Activated CD4-positive, alpha-beta T cell treated with anti-CD3 and anti-CD28 coated beads, Interleukin-2, amount 10 ng/mL, durations not matched to agents 24 days and 14 days (primary cell): ENCODE measurements at regions not wholly inside any gene's neighbourhood (a gene's known extent, or its start where the extent isn't known, plus 50 kb on each side); places are given as distances from the start of the nearest gene placed in this dataset.
"Not testable (repeated sequence)": the region's sequence is repeated elsewhere in the genome, so short reads cannot be mapped to it uniquely, and the experiment has no call there.

Experiments used
- DNase-seq: peaks from one replicate; pipeline ENCODE4 v3.0.0; 2022
- H3K27ac Mint-ChIP-seq: one replicate; pipeline ENCODE4 v1.8.0; 2022; ENCODE audit warnings: mild to moderate bottlenecking, mixed read lengths
- H3K27me3 Mint-ChIP-seq: one replicate; pipeline ENCODE4 v1.8.0; 2022; ENCODE audit warnings: mixed read lengths
- H3K36me3 Mint-ChIP-seq: one replicate; pipeline ENCODE4 v1.8.0; 2022; ENCODE audit warnings: low read depth, mild to moderate bottlenecking, mixed read lengths
- H3K4me1 Mint-ChIP-seq: one replicate; pipeline ENCODE4 v1.8.0; 2021; ENCODE audit warnings: mixed read lengths
- H3K4me3 Mint-ChIP-seq: one replicate; pipeline ENCODE4 v1.8.0; 2022; ENCODE audit warnings: mild to moderate bottlenecking, moderate library complexity, mixed read lengths
- H3K9me3 Mint-ChIP-seq: one replicate; pipeline ENCODE4 v1.8.0; 2021; ENCODE audit warnings: mixed read lengths
- intact Hi-C: fragments of 100-400 bp; cut with micrococcal nuclease; formaldehyde crosslinking; loops from one replicate; pipeline ENCODE4 v1.15.1; 2023

- no peaks in the 10 kb centered on the region for H3K36me3 Mint-ChIP-seq
- DNase-seq = no peak
- no peaks in the 10 kb centered on the region for H3K27me3 Mint-ChIP-seq
- H3K27ac Mint-ChIP-seq = no peak overlapping the region
- H3K4me3 Mint-ChIP-seq = no peak overlapping the region
- H3K9me3 Mint-ChIP-seq = peaks cover 5% of the 10 kb centered on the region
- no peaks in the 10 kb centered on the region for H3K4me1 Mint-ChIP-seq
- intact Hi-C loops = no loop called here
Observed at GRCh38 chr18:30618567-30618966, 424.0 kb downstream of the DSC3 start.

GRCh38 chr18:30616414-30616813 is 426.1 kb downstream of the DSC3 start:
- no peak for DNase-seq
- H3K27ac Mint-ChIP-seq = no peak overlapping the region
- H3K27me3 Mint-ChIP-seq = no peaks in the 10 kb centered on the region
- peaks cover 5% of the 10 kb centered on the region for H3K9me3 Mint-ChIP-seq
- no peak overlapping the region for H3K4me3 Mint-ChIP-seq
- H3K4me1 Mint-ChIP-seq = no peaks in the 10 kb centered on the region
- H3K36me3 Mint-ChIP-seq = no peaks in the 10 kb centered on the region
- intact Hi-C loops = no loop called here

DNA sequence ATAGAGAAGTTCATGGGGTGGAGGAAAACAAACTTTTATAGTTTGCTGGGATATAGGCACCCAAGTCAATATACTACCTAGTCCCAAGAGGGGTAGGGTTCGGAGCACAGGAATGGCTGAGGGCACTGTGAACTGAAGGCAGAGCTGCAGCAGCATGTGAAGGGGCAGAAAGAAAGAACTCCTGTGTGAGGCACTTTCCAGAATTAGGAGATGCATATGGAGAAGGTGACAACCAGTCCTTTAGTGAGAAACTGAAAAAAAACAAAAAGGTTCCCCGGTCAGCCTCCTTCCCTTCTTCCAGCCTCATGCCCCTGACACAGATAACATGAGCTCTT is 429.1 kb downstream of the DSC3 start:
- DNase-seq = no peak
- Mint-ChIP-seq H3K27me3 (no peaks in the 10 kb centered on the region), H3K36me3 (no peaks in the 10 kb centered on the region), H3K9me3 (no peaks in the 10 kb centered on the region), H3K4me1 (no peaks in the 10 kb centered on the region), H3K27ac (no peak overlapping the region), H3K4me3 (no peak overlapping the region)
- intact Hi-C loops = no loop called here

GRCh38 chr18:30601541-30601940 is 441.0 kb downstream of the DSC3 start:
- Mint-ChIP-seq H3K4me3 (no peak overlapping the region), H3K36me3 (no peaks in the 10 kb centered on the region), H3K27me3 (no peaks in the 10 kb centered on the region), H3K4me1 (no peaks in the 10 kb centered on the region), H3K9me3 (peaks cover 4% of the 10 kb centered on the region), H3K27ac (no peak overlapping the region)
- intact Hi-C loops = no loop called here
- DNase-seq = no peak

- intact Hi-C loops = no loop called here
Observed at GRCh38 chr18:30597202-30597601, 445.3 kb downstream of the DSC3 start.

DNA sequence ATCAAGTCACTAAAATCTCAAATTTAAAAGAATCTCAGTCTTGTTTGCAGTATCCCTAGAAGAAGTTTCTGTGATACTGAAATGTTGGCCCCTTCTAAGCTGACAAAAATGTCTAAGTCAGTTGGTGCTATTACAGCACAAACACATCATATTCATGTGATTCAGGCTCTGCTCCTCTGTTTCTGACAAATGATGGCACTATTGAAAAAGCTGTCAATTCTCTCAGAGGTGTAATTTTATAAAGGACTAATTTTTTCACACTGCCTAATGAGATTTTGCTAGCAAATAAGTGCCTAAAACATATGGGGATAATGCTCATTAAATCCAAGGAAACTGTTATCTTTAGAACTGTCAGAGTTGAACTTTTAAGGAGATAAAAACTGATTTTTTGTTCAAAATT is 445.9 kb downstream of the DSC3 start:
- Mint-ChIP-seq H3K4me1 (no peaks in the 10 kb centered on the region), H3K27ac (no peak overlapping the region), H3K9me3 (peaks cover 5% of the 10 kb centered on the region), H3K36me3 (no peaks in the 10 kb centered on the region), H3K27me3 (no peaks in the 10 kb centered on the region), H3K4me3 (no peak overlapping the region)
- DNase-seq = no peak
- intact Hi-C loops = no loop called here

More at GRCh38 chr18:30597202-30597601, 445.3 kb downstream of the DSC3 start:
- peaks cover 5% of the 10 kb centered on the region for H3K9me3 Mint-ChIP-seq
- no peaks in the 10 kb centered on the region for H3K27me3 Mint-ChIP-seq
- no peaks in the 10 kb centered on the region for H3K36me3 Mint-ChIP-seq
- DNase-seq = no peak
- H3K4me1 Mint-ChIP-seq = no peaks in the 10 kb centered on the region
- no peak overlapping the region for H3K27ac Mint-ChIP-seq
- no peak overlapping the region for H3K4me3 Mint-ChIP-seq

DNA sequence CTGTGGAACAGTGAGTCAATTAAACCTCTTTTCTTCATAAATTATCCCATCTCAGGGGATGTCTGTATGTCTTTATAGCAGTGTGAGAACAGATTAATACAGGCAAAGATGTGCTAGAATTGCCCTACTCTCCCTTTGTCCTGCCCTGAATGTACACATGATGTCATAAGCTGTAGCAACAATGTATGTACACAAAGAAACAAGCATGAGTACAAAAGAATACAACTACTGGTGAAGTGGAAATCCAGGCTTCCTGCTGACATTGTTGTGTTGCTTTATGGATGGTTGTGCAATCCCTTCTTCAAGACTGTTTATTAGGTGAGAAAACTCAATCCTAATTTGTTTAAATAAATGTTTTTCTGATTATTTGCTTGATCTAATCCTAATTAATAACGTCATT is 446.6 kb downstream of the DSC3 start:
- Mint-ChIP-seq H3K27me3 (no peaks in the 10 kb centered on the region), H3K4me1 (no peaks in the 10 kb centered on the region), H3K27ac (no peak overlapping the region), H3K4me3 (no peak overlapping the region), H3K36me3 (no peaks in the 10 kb centered on the region), H3K9me3 (peaks cover 5% of the 10 kb centered on the region)
- DNase-seq = no peak
- intact Hi-C loops = no loop called here

- H3K9me3 Mint-ChIP-seq, H3K4me3 Mint-ChIP-seq, intact Hi-C loops, H3K4me1 Mint-ChIP-seq, H3K36me3 Mint-ChIP-seq, DNase-seq, H3K27ac Mint-ChIP-seq, H3K27me3 Mint-ChIP-seq: not testable (repeated sequence)
Observed at GRCh38 chr18:30594911-30595310, 447.6 kb downstream of the DSC3 start.

GRCh38 chr18:30591462-30591861 is 451.1 kb downstream of the DSC3 start:
- Mint-ChIP-seq H3K36me3 (no peaks in the 10 kb centered on the region), H3K4me3 (no peak overlapping the region), H3K4me1 (no peaks in the 10 kb centered on the region), H3K9me3 (peaks cover 5% of the 10 kb centered on the region), H3K27me3 (no peaks in the 10 kb centered on the region), H3K27ac (no peak overlapping the region)
- intact Hi-C loops = no loop called here
- no peak for DNase-seq

- H3K9me3 Mint-ChIP-seq = no peaks in the 10 kb centered on the region
- no peak overlapping the region for H3K4me3 Mint-ChIP-seq
- H3K27me3 Mint-ChIP-seq = no peaks in the 10 kb centered on the region
- no peak overlapping the region for H3K27ac Mint-ChIP-seq
- H3K36me3 Mint-ChIP-seq = no peaks in the 10 kb centered on the region
- DNase-seq = no peak
- no peaks in the 10 kb centered on the region for H3K4me1 Mint-ChIP-seq
- intact Hi-C loops = no loop called here
Observed at GRCh38 chr18:30588673-30589164, 453.8 kb downstream of the DSC3 start.

- H3K4me1 Mint-ChIP-seq = no peaks in the 10 kb centered on the region
- H3K27me3 Mint-ChIP-seq = no peaks in the 10 kb centered on the region
- intact Hi-C loops = no loop called here
Observed at GRCh38 chr18:30583768-30584167, 458.8 kb downstream of the DSC3 start.

DNA sequence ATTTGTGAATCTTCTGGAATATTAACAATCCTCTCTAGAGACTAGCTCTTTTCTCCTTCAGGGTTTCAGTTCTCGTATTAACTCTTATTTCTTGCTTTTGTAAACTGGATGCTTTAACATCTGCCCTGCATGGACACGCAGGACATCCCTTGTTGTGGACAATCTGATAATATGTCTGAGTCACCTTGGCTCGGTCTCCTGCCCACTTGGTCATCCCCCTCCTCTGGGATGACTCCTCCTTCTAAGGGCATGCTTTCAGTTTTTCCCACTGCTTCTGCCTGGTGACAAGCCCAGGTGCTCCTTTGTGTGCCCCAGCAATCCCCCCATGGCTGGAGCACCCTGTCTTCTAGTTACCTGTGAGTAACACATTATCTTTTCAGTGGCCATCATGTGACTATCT is 460.5 kb downstream of the DSC3 start:
- H3K9me3 Mint-ChIP-seq = no peaks in the 10 kb centered on the region
- H3K36me3 Mint-ChIP-seq = no peaks in the 10 kb centered on the region
- no peaks in the 10 kb centered on the region for H3K27me3 Mint-ChIP-seq
- H3K4me3 Mint-ChIP-seq = no peak overlapping the region
- H3K4me1 Mint-ChIP-seq = no peaks in the 10 kb centered on the region
- intact Hi-C loops = no loop called here
- no peak overlapping the region for H3K27ac Mint-ChIP-seq
- no peak for DNase-seq

More at GRCh38 chr18:30583768-30584167, 458.8 kb downstream of the DSC3 start:
- no peak for DNase-seq
- Mint-ChIP-seq H3K4me3 (no peak overlapping the region), H3K9me3 (no peaks in the 10 kb centered on the region), H3K27ac (no peak overlapping the region), H3K36me3 (no peaks in the 10 kb centered on the region)

- H3K36me3 Mint-ChIP-seq = no peaks in the 10 kb centered on the region
- H3K27ac Mint-ChIP-seq = no peak overlapping the region
- H3K4me3 Mint-ChIP-seq = no peak overlapping the region
- no peaks in the 10 kb centered on the region for H3K4me1 Mint-ChIP-seq
- DNase-seq = no peak
- no peaks in the 10 kb centered on the region for H3K27me3 Mint-ChIP-seq
- intact Hi-C loops = no loop called here
- H3K9me3 Mint-ChIP-seq = no peaks in the 10 kb centered on the region
Observed at GRCh38 chr18:30578707-30579106, 463.8 kb downstream of the DSC3 start.

DNA sequence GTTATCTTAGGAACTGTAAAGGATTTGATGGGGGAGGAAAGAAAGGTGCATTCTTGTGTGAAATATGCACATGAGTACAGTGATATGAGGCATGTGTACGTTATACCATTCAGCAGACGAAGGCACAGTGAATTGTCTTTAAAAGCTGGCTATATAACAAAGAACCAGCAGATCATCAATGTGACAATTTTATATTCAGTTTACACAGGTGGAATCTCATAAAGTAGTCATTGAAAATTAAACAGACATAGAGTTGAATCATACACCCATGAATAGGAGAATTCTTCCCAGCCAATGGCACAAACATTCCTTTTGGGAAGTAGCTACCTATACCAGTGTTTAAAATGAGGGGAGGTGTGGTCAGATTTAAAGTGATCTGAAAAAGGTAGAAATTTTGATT is 470.3 kb downstream of the DSC3 start:
- Mint-ChIP-seq H3K36me3 (no peaks in the 10 kb centered on the region), H3K9me3 (peaks cover 5% of the 10 kb centered on the region), H3K4me3 (no peak overlapping the region), H3K27ac (no peak overlapping the region), H3K27me3 (no peaks in the 10 kb centered on the region), H3K4me1 (no peaks in the 10 kb centered on the region)
- no peak for DNase-seq
- intact Hi-C loops = no loop called here

- Mint-ChIP-seq H3K36me3 (no peaks in the 10 kb centered on the region), H3K27ac (no peak overlapping the region), H3K27me3 (no peaks in the 10 kb centered on the region), H3K4me1 (no peaks in the 10 kb centered on the region), H3K4me3 (no peak overlapping the region), H3K9me3 (peaks cover 5% of the 10 kb centered on the region)
- no peak for DNase-seq
- intact Hi-C loops = no loop called here
Observed at GRCh38 chr18:30568333-30568732, 474.2 kb downstream of the DSC3 start.
